GM18511 (cell line): ENCODE measurements at regions not wholly inside any gene's neighbourhood (a gene's known extent, or its start where the extent isn't known, plus 50 kb on each side); places are given as distances from the start of the nearest gene placed in this dataset.

Experiments used
- ATAC-seq: cut with Tn5 transposase; IDR thresholded peaks from one replicate; pipeline ENCODE4 v1.9.1; 2021; ENCODE audit warnings: mild to moderate bottlenecking, moderate library complexity; ENCODE audit not compliant: unreplicated experiment

- ATAC-seq = no peak
Measured at GRCh38 chr6:167573461-167574215, 248.8 kb downstream of the TTLL2 start.

GRCh38 chr6:167574431-167575151, 249.7 kb downstream of the TTLL2 start:
- no peak for ATAC-seq

- no peak for ATAC-seq
Measured at GRCh38 chr6:167575158-167575696, 250.3 kb downstream of the TTLL2 start.

GRCh38 chr6:167576050-167576741, 250.5 kb upstream of the AFDN start:
- ATAC-seq = no peak

GRCh38 chr6:167576828-167577503, 249.7 kb upstream of the AFDN start:
- no peak for ATAC-seq

GRCh38 chr6:167577891-167578361, 248.8 kb upstream of the AFDN start:
- ATAC-seq = no peak

- ATAC-seq = no peak
Measured at GRCh38 chr6:167578371-167578901, 248.3 kb upstream of the AFDN start.

GRCh38 chr6:167579806-167580618, 246.7 kb upstream of the AFDN start:
- ATAC-seq = no peak

GRCh38 chr6:167580619-167580911, 246.1 kb upstream of the AFDN start:
- ATAC-seq = no peak

GRCh38 chr6:167581637-167582036, 245.1 kb upstream of the AFDN start:
- ATAC-seq = no peak

GRCh38 chr6:167583412-167583811, 243.3 kb upstream of the AFDN start:
- no peak for ATAC-seq

- ATAC-seq = no peak
Measured at GRCh38 chr6:167588181-167588919, 238.4 kb upstream of the AFDN start.

GRCh38 chr6:167588920-167589614, 237.6 kb upstream of the AFDN start:
- no peak for ATAC-seq

- no peak for ATAC-seq
Measured at GRCh38 chr6:167589615-167589940, 237.1 kb upstream of the AFDN start.

GRCh38 chr6:167590193-167590592, 236.5 kb upstream of the AFDN start:
- no peak for ATAC-seq
